Inferior parietal cortex (tissue), 1 donor: ENCODE measurements at regions not wholly inside any gene's neighbourhood (a gene's known extent, or its start where the extent isn't known, plus 50 kb on each side); places are given as distances from the start of the nearest gene placed in this dataset.

Experiments
- DNase-seq: peaks from one replicate; pipeline ENCODE4 v3.0.0-alpha.2; 2016; ENCODE audit errors: extremely low spot score

- DNase-seq: no peak
Observed at GRCh38 chr13:68506888-68507551, 1276.9 kb upstream of the PCDH9 start.

DNA sequence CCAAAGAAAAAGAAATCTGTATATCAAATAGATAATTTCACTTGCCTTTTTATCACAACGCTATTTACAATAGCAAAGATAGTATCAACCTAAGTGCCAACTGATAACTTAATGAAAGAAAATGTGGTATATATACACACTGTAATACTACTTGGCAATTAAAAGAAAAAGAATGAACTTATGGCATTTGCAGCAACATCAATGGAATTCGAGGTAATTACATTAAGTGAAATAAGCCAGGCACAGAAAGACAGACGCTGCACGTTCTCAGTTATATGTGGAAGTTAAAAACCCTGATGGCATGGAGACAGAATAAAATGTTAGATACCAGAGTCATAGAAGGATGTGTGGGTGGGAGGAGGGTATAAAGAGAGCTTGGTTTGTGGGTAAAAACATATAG, 1260.5 kb upstream of the PCDH9 start:
- no peak for DNase-seq

- no peak for DNase-seq
Observed at GRCh38 chr13:68481130-68481529, 1251.0 kb upstream of the PCDH9 start.

DNA sequence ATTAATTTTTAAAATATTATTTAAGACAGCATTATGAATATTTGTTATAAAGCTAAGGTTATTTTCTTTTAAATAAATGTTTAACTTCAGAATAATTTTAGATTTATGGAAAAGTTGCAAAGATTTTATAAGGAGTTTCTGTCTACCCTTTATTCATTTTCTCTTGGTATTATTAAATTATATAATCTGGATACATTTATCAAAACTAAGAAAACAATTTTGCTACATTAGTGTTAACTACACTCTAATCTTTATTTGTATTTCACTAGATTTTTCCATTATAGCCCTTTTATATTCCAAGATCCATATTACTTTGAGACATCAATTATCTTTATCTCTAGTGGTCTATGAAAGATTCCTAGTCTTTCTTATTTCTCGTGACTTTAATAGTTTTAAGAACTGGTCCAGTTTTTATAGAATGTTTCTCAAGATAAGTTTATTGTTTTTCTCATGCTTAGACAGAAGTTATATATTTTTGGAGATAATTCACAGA, 1243.7 kb upstream of the PCDH9 start:
- no peak for DNase-seq

DNA sequence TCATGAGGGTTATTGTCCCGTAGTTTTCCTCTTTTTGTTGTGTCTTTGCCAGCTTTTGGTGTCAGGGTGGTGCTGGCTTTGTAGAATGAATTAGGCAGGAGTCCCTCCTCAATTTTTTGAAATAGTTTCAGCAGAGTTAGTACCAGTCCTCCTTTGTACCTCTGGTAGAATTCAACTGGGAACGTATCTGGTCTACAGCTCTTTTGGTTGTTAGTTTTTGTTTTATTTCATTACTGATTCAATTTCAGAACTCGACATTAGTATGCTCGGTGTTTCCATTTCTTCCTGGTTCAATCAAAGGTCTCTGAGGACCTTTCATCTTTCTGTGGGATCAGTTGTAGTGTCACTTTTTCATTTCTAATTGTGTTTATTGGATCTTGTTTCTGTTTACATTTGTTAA, 1237.0 kb upstream of the PCDH9 start:
- DNase-seq: no peak

DNA sequence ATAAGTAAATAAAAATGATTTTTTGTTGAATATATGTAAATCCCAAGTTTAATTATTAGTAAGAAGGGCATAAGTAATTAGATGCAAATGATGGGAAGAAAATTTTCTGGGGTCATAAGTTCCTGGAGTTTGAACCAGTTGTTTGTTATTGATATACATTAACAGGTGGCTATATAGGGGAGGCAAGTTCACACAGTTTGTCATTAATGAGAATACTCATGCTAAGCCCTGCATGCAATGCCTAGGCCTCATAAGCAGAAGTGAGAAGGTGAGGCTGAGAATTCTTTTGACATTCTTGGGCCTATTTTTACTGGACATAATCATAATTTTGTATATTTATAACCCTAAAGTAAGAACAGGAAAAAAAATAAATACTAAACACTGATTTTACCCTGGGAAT, 1210.7 kb upstream of the PCDH9 start:
- DNase-seq: no peak

DNA sequence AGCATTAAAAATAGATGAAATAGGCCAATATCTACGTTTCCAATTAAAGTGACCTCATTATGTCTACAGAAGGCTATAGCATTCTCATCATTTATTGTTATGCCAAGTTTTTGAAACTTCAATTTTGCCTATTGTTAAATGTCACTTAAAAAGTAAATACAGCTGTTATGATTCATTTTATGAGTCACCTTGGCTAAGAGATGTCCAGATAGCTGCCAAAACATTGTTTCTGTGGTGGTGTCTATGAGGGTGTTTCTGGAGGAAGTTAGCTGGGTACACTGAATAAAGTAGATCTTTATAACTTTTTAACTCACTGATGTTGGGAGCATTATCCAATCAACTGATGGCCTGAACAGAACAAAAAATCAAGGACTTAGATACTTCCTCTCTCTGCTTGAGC, 1209.7 kb upstream of the PCDH9 start:
- DNase-seq: peak; percentile 3

- DNase-seq: no peak
Observed at GRCh38 chr13:68428292-68428691, 1198.2 kb upstream of the PCDH9 start.

DNA sequence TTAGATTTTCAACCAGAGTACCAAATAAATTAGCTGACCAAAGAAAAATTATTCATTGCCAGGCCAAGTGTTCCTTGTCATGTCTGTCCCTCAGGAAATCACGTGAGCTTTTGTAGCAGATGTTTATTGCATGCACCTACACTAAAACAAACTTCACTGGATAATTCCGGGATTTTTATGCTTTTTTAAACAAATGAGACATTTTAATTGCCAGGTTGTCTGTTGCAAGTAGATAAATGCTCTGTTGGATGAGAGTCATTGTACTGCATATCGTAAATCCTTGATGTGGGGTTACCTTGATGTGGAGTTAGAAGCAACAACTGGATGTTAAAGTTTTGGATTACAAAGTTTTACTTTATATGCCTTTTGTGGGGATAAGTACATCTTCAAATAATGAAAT, 1187.7 kb upstream of the PCDH9 start:
- no peak for DNase-seq

DNA sequence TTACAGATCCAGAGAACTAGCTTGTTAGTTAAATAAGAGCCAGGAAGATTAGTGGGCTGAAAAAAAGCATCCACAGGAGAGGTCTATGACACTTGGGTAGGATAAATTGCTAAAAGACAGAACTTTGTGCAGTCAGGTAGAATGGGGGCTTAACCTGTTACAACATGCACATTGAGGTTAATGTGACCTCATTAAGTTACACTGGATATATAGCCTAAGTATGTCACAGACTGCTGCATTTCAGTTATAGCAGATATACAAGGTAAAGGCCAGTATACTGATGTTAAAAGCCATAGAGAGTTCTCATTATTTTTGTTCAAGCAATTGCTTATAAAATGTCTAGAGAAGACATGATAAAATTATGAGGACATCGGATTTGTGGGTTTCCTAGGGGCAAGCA, 1179.9 kb upstream of the PCDH9 start:
- no peak for DNase-seq

DNA sequence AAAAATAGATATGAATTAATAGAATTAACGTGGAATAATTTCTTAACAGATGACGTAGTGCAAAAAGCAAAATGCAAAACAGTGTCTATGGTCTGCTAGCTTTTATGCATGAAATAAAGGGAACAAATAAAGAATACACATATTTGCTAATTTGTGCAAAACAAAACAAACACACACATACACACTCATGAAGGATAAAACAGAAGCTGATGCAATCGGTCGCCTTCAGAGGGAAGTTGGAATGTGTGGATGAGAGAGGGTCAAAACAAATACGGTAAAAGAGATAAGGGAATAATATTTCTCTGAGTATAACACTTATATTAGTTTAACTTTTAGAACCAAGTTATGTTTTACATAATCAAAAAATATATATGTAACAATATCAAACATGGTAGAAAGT, 1160.9 kb upstream of the PCDH9 start:
- DNase-seq: no peak

DNA sequence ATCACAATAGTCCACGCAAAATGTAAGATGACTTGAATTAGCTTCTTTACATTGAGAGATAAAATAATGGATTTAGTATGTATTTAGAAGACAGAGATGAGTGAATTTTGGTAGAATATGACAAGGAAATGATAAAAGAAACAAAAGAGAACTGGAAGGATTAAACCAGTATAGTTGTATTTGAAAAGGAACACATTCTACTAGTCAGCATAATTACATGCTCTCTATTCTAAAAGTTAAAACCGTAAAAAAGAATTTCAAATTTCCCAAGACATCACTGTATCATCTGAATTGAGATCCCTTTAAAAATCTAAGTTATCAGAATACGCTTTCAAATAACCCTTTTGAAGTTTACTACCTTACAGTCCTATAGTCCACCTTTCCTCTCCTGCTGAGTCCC, 1156.7 kb upstream of the PCDH9 start:
- DNase-seq: no peak

GRCh38 chr13:68380041-68380973, 1150.2 kb upstream of the PCDH9 start:
- no peak for DNase-seq

GRCh38 chr13:68378294-68378693, 1148.2 kb upstream of the PCDH9 start:
- no peak for DNase-seq

- DNase-seq: no peak
Observed at GRCh38 chr13:68375004-68375403, 1144.9 kb upstream of the PCDH9 start.

- DNase-seq: no peak
Observed at GRCh38 chr13:68369739-68370138, 1139.6 kb upstream of the PCDH9 start.

DNA sequence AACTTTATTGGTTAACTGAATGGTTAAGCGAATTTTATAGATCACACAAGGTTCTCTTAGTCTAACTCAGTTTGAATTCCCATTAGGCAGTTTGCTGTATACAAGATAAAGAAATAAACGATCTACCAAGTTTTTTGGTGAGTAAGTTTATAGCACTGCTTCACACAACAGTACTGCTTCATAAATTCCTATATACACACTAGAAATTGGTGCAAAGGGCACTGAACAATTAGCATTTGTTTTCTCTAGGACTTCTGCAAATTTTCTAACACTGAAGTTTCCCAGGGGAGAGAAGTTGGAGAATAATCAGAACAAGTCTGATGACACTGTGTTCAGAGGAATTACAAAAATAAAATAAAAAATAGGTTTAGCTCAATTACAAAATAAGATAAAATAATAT, 1138.8 kb upstream of the PCDH9 start:
- no peak for DNase-seq

- no peak for DNase-seq
Observed at GRCh38 chr13:68359105-68359504, 1129.0 kb upstream of the PCDH9 start.

DNA sequence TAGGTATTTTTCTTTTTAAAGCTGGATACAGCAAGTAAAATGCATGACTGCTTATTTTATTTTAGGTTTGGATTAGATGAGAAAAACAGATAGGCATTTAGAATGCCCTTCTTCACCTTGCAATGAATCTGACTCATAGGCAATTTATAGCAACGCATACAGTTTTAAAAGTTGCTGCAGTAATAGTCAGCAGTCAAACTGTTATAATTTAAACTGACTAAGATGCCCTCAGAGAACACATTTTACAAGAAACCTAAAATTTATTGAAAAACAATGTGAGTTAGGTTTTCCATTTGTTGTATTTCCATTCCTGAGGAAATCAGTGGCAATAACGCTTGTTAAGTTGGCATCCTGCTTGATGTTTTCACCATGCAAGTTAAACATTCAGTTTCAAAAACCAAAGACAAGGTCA, 1128.2 kb upstream of the PCDH9 start:
- no peak for DNase-seq

GRCh38 chr13:68350554-68350953, 1120.4 kb upstream of the PCDH9 start:
- no peak for DNase-seq

- no peak for DNase-seq
Observed at GRCh38 chr13:68347220-68347619, 1117.1 kb upstream of the PCDH9 start.

- DNase-seq: no peak
Observed at GRCh38 chr13:68345963-68346531, 1115.9 kb upstream of the PCDH9 start.

- no peak for DNase-seq
Observed at GRCh38 chr13:68323124-68323523, 1093.0 kb upstream of the PCDH9 start.
